HepG2 (cell line): ENCODE measurements at regions not wholly inside any gene's neighbourhood (a gene's known extent, or its start where the extent isn't known, plus 50 kb on each side); places are given as distances from the start of the nearest gene placed in this dataset.

ENCODE experiments used
- ATAC-seq: fragments of 200-7000 bp; cut with Tn5 transposase; 3 replicates; pipeline ENCODE4 v1.9.1; 2020; ENCODE audit warnings: mild to moderate bottlenecking, moderate library complexity
- BruUV-seq: library from RNA; stranded (reverse); fragments of 400-500 nt; replicated peaks from 2 replicates; lab custom pipeline; 2021; lab: Mats Ljungman, UMichigan
- CTCF ChIA-PET: fragments of 300-600 bp; formaldehyde crosslinking; extraction: SDS; loops from one replicate; lab custom pipeline; 2021; ENCODE audit warnings: low total read pairs, inconsistent platforms, low intra/inter-chr PET ratio; lab: Yijun Ruan, JAX
- POLR2A ChIA-PET: fragments of 350-600 bp; sonication (Branson Sonifier 250); formaldehyde crosslinking; loops from one replicate; lab custom pipeline; 2020; ENCODE audit warnings: antibody characterized with exemption, inconsistent platforms; lab: Yijun Ruan, JAX
- DNase-seq: peaks from one replicate; pipeline ENCODE4 v3.0.0-alpha.2; 2015; ENCODE audit warnings: low spot score
- FAIRE-seq: peaks from 3 replicates; lab custom pipeline; 2011; peaks lifted over from hg19 to GRCh38; lab: Jason Lieb, UNC
- H2AFZ ChIP-seq: one replicate; pipeline ENCODE4 v1.6.1; 2011; ENCODE audit warnings: low read length, inconsistent platforms
- H3K27ac ChIP-seq: fragments of 300-600 bp; 3 replicates; pipeline ENCODE4 v1.8.0; 2011; ENCODE audit warnings: mixed run types, mild to moderate bottlenecking, mixed read lengths, low read length, inconsistent platforms; ENCODE audit not compliant: insufficient read depth; ENCODE audit errors: extremely low read length
- H3K27me3 ChIP-seq, 2 experiments: fragments of 200-600 bp in 1 of 2; 2 replicates in 1 of 2; 3 replicates in 1 of 2; pipeline versions ENCODE4 v1.6.0 to v1.8.0; 2011; ENCODE audit warnings: low read length in 2 of 2, mild to moderate bottlenecking in 2 of 2, moderate library complexity in 2 of 2, inconsistent platforms in 1 of 2; ENCODE audit not compliant: insufficient read depth in 2 of 2, control insufficient read depth in 1 of 2
- H3K36me3 ChIP-seq, 2 experiments: fragments of 200-600 bp in 1 of 2; replicated peaks in 1 of 2; 2 replicates in 1 of 2; 3 replicates in 1 of 2; pipeline versions ENCODE4 v1.5.1 to v1.8.0; 2011; ENCODE audit warnings: low read length in 2 of 2, inconsistent platforms in 1 of 2; ENCODE audit not compliant: insufficient read depth in 2 of 2, control insufficient read depth in 1 of 2
- H3K4me1 ChIP-seq: 2 replicates; pipeline ENCODE4 v1.5.1; 2012; ENCODE audit warnings: low read length, inconsistent platforms; ENCODE audit not compliant: insufficient read depth
- H3K4me2 ChIP-seq: 2 replicates; pipeline ENCODE4 v1.6.0; 2011; ENCODE audit warnings: low read depth, low read length, inconsistent platforms
- H3K4me3 ChIP-seq, 3 experiments: fragments of 200-600 bp in 1 of 3; sonication (generic), shearing (Covaris generic) in 1 of 3; replicated peaks in 1 of 3; 2 replicates each; pipeline ENCODE4 v1.5.1; 2011 to 2016; ENCODE audit warnings: low read length in 3 of 3, inconsistent platforms in 2 of 3, low read depth in 2 of 3, mild to moderate bottlenecking in 2 of 3, control low read depth in 1 of 3, mixed read lengths in 1 of 3; ENCODE audit not compliant: insufficient read depth in 1 of 3
- H3K79me2 ChIP-seq: one replicate; pipeline ENCODE4 v1.6.1; 2011; ENCODE audit warnings: low read length, inconsistent platforms; ENCODE audit not compliant: insufficient read depth
- H3K9ac ChIP-seq: 2 replicates; pipeline ENCODE4 v1.6.0; 2011; ENCODE audit warnings: mild to moderate bottlenecking, low read depth, low read length, inconsistent platforms; ENCODE audit not compliant: insufficient read depth
- H3K9me3 ChIP-seq: 2 replicates; pipeline ENCODE4 v1.5.1; 2012; ENCODE audit warnings: mild to moderate bottlenecking, low read length
- H4K20me1 ChIP-seq: 2 replicates; pipeline ENCODE4 v1.6.0; 2011; ENCODE audit warnings: inconsistent platforms, mild to moderate bottlenecking, low read length, moderate library complexity; ENCODE audit not compliant: insufficient read depth
- DPF2 ChIP-seq: sonication (generic); formaldehyde crosslinking; IDR thresholded peaks from 2 replicates; pipeline ENCODE4 v1.4.0; 2020; ENCODE audit warnings: mild to moderate bottlenecking, low read depth, missing genetic modification reagents, borderline replicate concordance
- RNF2 ChIP-seq: fragments of 450-650 bp; conservative IDR thresholded peaks from 2 replicates; pipeline ENCODE4 v1.6.1; 2016; ENCODE audit warnings: low read depth
- ZNF207 ChIP-seq: fragments of 450-650 bp; IDR thresholded peaks from 2 replicates; pipeline ENCODE4 v1.6.1; 2016; ENCODE audit warnings: antibody characterized with exemption, borderline replicate concordance
- ZNF616 ChIP-seq: sonication (generic); formaldehyde crosslinking; IDR thresholded peaks from 2 replicates; pipeline ENCODE4 v1.5.0; 2020; ENCODE audit warnings: low read depth, mild to moderate bottlenecking, missing genetic modification reagents
- WGBS: methylation state at CpG from one replicate; pipeline ENCODE4 v1.1.6; 2017; ENCODE audit warnings: low lambda C conversion rate; 5-methylcytosine and 5-hydroxymethylcytosine counted together
- in situ Hi-C: cut with HindIII; loops from 2 replicates; pipeline ENCODE4 v1.10.0; 2017; ENCODE audit warnings: low pct_unique_long_range_greater_than_20kb; ENCODE audit not compliant: extremely low pct_ligation_motif_present
- intact Hi-C: fragments of 100-400 bp; cut with micrococcal nuclease; formaldehyde crosslinking; loops from one replicate; pipeline ENCODE4 v1.10.0; 2022; ENCODE audit not compliant: unreplicated experiment
- TF ChIP-seq, protein P1 (sequence below): sonication (generic); formaldehyde crosslinking; conservative IDR thresholded peaks from 2 replicates; pipeline ENCODE4 v1.8.0; 2022; ENCODE audit warnings: missing genetic modification reagents
- TF ChIP-seq, protein P2 (sequence below): sonication (generic); formaldehyde crosslinking; IDR thresholded peaks from 2 replicates; pipeline ENCODE4 v1.5.1; 2020; ENCODE audit warnings: missing genetic modification reagents, mild to moderate bottlenecking, borderline replicate concordance

DNA sequence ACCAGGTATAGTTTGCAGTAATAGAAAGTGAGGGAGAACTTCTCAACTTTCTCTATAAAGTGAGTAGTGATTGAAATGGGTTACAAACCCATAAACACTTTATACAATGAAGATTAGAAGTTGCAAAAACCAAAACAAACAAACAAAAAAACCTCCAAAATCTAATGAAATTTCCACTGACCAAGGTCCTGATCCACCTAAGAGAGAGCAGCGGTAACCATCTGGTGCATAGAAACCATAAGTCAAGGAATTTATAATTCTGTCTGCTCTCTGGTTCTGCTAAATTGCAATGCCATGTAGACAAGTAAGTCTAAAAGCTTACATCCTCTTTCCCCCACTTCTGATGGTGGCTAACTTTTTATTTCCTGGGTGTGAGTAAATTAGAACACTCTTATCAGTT lies 463.4 kb downstream of the EFNB2 start:
- no peak overlapping the region for H2AFZ ChIP-seq
- H3K27me3 ChIP-seq = no peaks in the 10 kb centered on the region; a peak in 1 of 5 replicates
- intact Hi-C loops = no loop called here
- CTCF ChIA-PET = no interaction called here
- FAIRE-seq (no peak), DNase-seq (no peak), ATAC-seq (no peak)
- no TSS peak for BruUV-seq
- in situ Hi-C loops = no loop called here
- no peak overlapping the region for H3K4me2 ChIP-seq
- no peaks in the 10 kb centered on the region for H3K36me3 ChIP-seq
- no peaks in the 10 kb centered on the region for H4K20me1 ChIP-seq
- H3K79me2 ChIP-seq = no peaks in the 10 kb centered on the region
- no peaks in the 10 kb centered on the region for H3K4me1 ChIP-seq
- H3K9me3 ChIP-seq = no peaks in the 10 kb centered on the region
- no peak overlapping the region for H3K4me3 ChIP-seq
- no peak for TF ChIP-seq ZNF207
- TF ChIP-seq ZNF616 (CRISPR knock-in tag) = no peak
- TF ChIP-seq, protein P1, sequence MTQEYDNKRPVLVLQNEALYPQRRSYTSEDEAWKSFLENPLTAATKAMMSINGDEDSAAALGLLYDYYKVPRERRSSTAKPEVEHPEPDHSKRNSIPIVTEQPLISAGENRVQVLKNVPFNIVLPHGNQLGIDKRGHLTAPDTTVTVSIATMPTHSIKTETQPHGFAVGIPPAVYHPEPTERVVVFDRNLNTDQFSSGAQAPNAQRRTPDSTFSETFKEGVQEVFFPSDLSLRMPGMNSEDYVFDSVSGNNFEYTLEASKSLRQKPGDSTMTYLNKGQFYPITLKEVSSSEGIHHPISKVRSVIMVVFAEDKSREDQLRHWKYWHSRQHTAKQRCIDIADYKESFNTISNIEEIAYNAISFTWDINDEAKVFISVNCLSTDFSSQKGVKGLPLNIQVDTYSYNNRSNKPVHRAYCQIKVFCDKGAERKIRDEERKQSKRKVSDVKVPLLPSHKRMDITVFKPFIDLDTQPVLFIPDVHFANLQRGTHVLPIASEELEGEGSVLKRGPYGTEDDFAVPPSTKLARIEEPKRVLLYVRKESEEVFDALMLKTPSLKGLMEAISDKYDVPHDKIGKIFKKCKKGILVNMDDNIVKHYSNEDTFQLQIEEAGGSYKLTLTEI (CRISPR knock-in tag) = no peak
- TF ChIP-seq, protein P2, sequence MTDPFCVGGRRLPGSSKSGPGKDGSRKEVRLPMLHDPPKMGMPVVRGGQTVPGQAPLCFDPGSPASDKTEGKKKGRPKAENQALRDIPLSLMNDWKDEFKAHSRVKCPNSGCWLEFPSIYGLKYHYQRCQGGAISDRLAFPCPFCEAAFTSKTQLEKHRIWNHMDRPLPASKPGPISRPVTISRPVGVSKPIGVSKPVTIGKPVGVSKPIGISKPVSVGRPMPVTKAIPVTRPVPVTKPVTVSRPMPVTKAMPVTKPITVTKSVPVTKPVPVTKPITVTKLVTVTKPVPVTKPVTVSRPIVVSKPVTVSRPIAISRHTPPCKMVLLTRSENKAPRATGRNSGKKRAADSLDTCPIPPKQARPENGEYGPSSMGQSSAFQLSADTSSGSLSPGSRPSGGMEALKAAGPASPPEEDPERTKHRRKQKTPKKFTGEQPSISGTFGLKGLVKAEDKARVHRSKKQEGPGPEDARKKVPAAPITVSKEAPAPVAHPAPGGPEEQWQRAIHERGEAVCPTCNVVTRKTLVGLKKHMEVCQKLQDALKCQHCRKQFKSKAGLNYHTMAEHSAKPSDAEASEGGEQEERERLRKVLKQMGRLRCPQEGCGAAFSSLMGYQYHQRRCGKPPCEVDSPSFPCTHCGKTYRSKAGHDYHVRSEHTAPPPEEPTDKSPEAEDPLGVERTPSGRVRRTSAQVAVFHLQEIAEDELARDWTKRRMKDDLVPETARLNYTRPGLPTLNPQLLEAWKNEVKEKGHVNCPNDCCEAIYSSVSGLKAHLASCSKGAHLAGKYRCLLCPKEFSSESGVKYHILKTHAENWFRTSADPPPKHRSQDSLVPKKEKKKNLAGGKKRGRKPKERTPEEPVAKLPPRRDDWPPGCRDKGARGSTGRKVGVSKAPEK (CRISPR knock-in tag) = no peak
- TF ChIP-seq RNF2 = no peak
- no peak for TF ChIP-seq DPF2
- POLR2A ChIA-PET = no interaction called here
- WGBS = 9% methylated on average over 1 of the region's 1 CpG
- H3K27ac ChIP-seq = no peak overlapping the region
- no peak overlapping the region for H3K9ac ChIP-seq
